Naive thymus-derived CD4-positive, alpha-beta T cell (primary cell): ENCODE measurements at regions not wholly inside any gene's neighbourhood (a gene's known extent, or its start where the extent isn't known, plus 50 kb on each side); places are given as distances from the start of the nearest gene placed in this dataset.

Experiments used
- ATAC-seq: fragments of 150-1000 bp; cut with Tn5 transposase; 2 replicates; pipeline ENCODE4 v1.10.0; 2021; ENCODE audit warnings: mild to moderate bottlenecking, moderate library complexity
- CTCF ChIA-PET: fragments of 350-600 bp; sonication (Branson Sonifier 250); formaldehyde crosslinking; loops from one replicate; lab custom pipeline; 2021; ENCODE audit warnings: antibody characterized with exemption; lab: Charles Lee
- POLR2A ChIA-PET: fragments of 350-600 bp; sonication (Branson Sonifier 250); formaldehyde crosslinking; loops from one replicate; lab custom pipeline; 2021; ENCODE audit warnings: antibody characterized with exemption, inconsistent platforms; lab: Charles Lee
- DNase-seq, 9 donors: peaks; one replicate each; pipeline versions ENCODE4 v3.0.0 to v3.0.0-alpha.2; 2020 to 2022; ENCODE audit warnings: mixed read lengths in 1 of 9
- H3K27ac ChIP-seq: one replicate; pipeline ENCODE4 v1.7.0; 2013; ENCODE audit warnings: mild to moderate bottlenecking, low read depth, low read length, moderate library complexity
- H3K27me3 ChIP-seq, 2 donors: one replicate each; pipeline ENCODE4 v1.7.0; 2013; ENCODE audit warnings: low read length in 2 of 2, mild to moderate bottlenecking in 2 of 2, moderate library complexity in 2 of 2; ENCODE audit not compliant: control insufficient read depth in 2 of 2, insufficient read depth in 2 of 2
- H3K36me3 ChIP-seq, 3 experiments: 1 replicate in 2 of 3; 2 replicates in 1 of 3; pipeline ENCODE4 v1.7.0; 2013; ENCODE audit warnings: low read length in 3 of 3, mild to moderate bottlenecking in 3 of 3, moderate library complexity in 1 of 3; ENCODE audit not compliant: insufficient read depth in 3 of 3, control insufficient read depth in 2 of 3
- H3K4me1 ChIP-seq, 2 donors: one replicate each; pipeline ENCODE4 v1.7.0; 2013; ENCODE audit warnings: low read length in 2 of 2, mild to moderate bottlenecking in 2 of 2, moderate library complexity in 1 of 2; ENCODE audit not compliant: control insufficient read depth in 2 of 2, insufficient read depth in 2 of 2
- H3K4me3 ChIP-seq: 2 replicates; pipeline ENCODE4 v1.7.0; 2013; ENCODE audit warnings: mild to moderate bottlenecking, low read length
- H3K9me3 ChIP-seq, 3 experiments: 1 replicate in 2 of 3; 2 replicates in 1 of 3; pipeline ENCODE4 v1.7.0; 2013; ENCODE audit warnings: low read length in 3 of 3; ENCODE audit not compliant: control insufficient read depth in 2 of 3
- H3K27ac Mint-ChIP-seq, 9 donors: one replicate each; pipeline ENCODE4 v1.8.0; 2020 to 2022; ENCODE audit warnings: mixed read lengths in 9 of 9, mild to moderate bottlenecking in 8 of 9, moderate library complexity in 5 of 9, inconsistent platforms in 2 of 9
- H3K27me3 Mint-ChIP-seq, 5 donors: one replicate each; pipeline ENCODE4 v1.8.0; 2021 to 2022; ENCODE audit warnings: mixed read lengths in 5 of 5, mild to moderate bottlenecking in 1 of 5
- H3K36me3 Mint-ChIP-seq, 5 donors: one replicate each; pipeline ENCODE4 v1.8.0; 2020 to 2022; ENCODE audit warnings: mixed read lengths in 5 of 5, mild to moderate bottlenecking in 3 of 5, inconsistent platforms in 1 of 5
- H3K4me1 Mint-ChIP-seq, 7 donors: one replicate each; pipeline ENCODE4 v1.8.0; 2020 to 2022; ENCODE audit warnings: mixed read lengths in 7 of 7, mild to moderate bottlenecking in 3 of 7, inconsistent platforms in 1 of 7
- H3K4me3 Mint-ChIP-seq, 10 donors: one replicate each; pipeline ENCODE4 v1.8.0; 2020 to 2022; ENCODE audit warnings: mild to moderate bottlenecking in 10 of 10, mixed read lengths in 10 of 10, moderate library complexity in 6 of 10, inconsistent platforms in 2 of 10
- H3K9me3 Mint-ChIP-seq, 11 donors: one replicate each; pipeline ENCODE4 v1.8.0; 2020 to 2022; ENCODE audit warnings: mixed read lengths in 11 of 11, mild to moderate bottlenecking in 4 of 11, inconsistent platforms in 1 of 11, moderate library complexity in 1 of 11
- intact Hi-C, 2 donors: fragments of 100-400 bp; cut with micrococcal nuclease; formaldehyde crosslinking; loops; one replicate each; pipeline ENCODE4 v1.15.1; 2023

- no peak for DNase-seq
- Mint-ChIP-seq H3K4me3 (peak overlapping the region in 8 of 10 donors; percentile 14 to 60 (median 52)), H3K27me3 (peaks cover 27 to 56% (median 41%) of the 10 kb centered on the region in 5 donors), H3K9me3 (peaks cover 0 to 2% (median 0%) of the 10 kb centered on the region in 11 donors), H3K36me3 (peaks cover 0 to 3% (median 0%) of the 10 kb centered on the region in 5 donors), H3K27ac (no peak overlapping the region), H3K4me1 (peaks cover 12 to 14% (median 13%) of the 10 kb centered on the region in 7 donors)
- ATAC-seq, result peak; percentile 38
- no peaks in the 10 kb centered on the region for H3K27me3 ChIP-seq
- POLR2A ChIA-PET, result no interaction called here
- no peaks in the 10 kb centered on the region for H3K9me3 ChIP-seq
- H3K36me3 ChIP-seq, result no peaks in the 10 kb centered on the region
- CTCF ChIA-PET, result no interaction called here
- intact Hi-C loops, result no loop called here
- H3K4me1 ChIP-seq, result no peaks in the 10 kb centered on the region
- H3K4me3 ChIP-seq, result no peak overlapping the region
- no peak overlapping the region for H3K27ac ChIP-seq
These were observed 128.9 kb downstream of the MTPAP start for GRCh38 chr10:30219971-30220751.

GRCh38 chr10:30216821-30217220 lies 132.3 kb downstream of the MTPAP start:
- intact Hi-C loops, result no loop called here
- Mint-ChIP-seq H3K4me3 (no peak overlapping the region), H3K27me3 (peaks cover 24 to 52% (median 36%) of the 10 kb centered on the region in 5 donors), H3K9me3 (no peaks in the 10 kb centered on the region), H3K27ac (no peak overlapping the region), H3K36me3 (no peaks in the 10 kb centered on the region), H3K4me1 (peaks cover 12 to 14% (median 13%) of the 10 kb centered on the region in 7 donors)
- H3K27me3 ChIP-seq, result no peaks in the 10 kb centered on the region
- ChIA-PET POLR2A (no interaction called here), CTCF (no interaction called here)
- no peaks in the 10 kb centered on the region for H3K9me3 ChIP-seq
- ATAC-seq (no peak), DNase-seq (no peak)
- no peaks in the 10 kb centered on the region for H3K4me1 ChIP-seq
- H3K4me3 ChIP-seq, result no peak overlapping the region
- H3K27ac ChIP-seq, result no peak overlapping the region
- no peaks in the 10 kb centered on the region for H3K36me3 ChIP-seq

GRCh38 chr10:30215623-30216022 lies 133.5 kb downstream of the MTPAP start:
- H3K27ac Mint-ChIP-seq, result no peak overlapping the region
- H3K9me3 Mint-ChIP-seq, result no peaks in the 10 kb centered on the region
- intact Hi-C loops, result no loop called here
- no peaks in the 10 kb centered on the region for H3K4me1 ChIP-seq
- no peak for DNase-seq
- ATAC-seq, result no peak
- H3K27me3 ChIP-seq, result no peaks in the 10 kb centered on the region
- H3K36me3 ChIP-seq, result no peaks in the 10 kb centered on the region
- no peaks in the 10 kb centered on the region for H3K9me3 ChIP-seq
- H3K4me1 Mint-ChIP-seq, result peaks cover 12 to 13% (median 13%) of the 10 kb centered on the region in 7 donors
- no peak overlapping the region for H3K27ac ChIP-seq
- peaks cover 23 to 45% (median 25%) of the 10 kb centered on the region in 5 donors for H3K27me3 Mint-ChIP-seq
- POLR2A ChIA-PET, result no interaction called here
- CTCF ChIA-PET, result no interaction called here
- H3K4me3 ChIP-seq, result no peak overlapping the region
- H3K4me3 Mint-ChIP-seq, result no peak overlapping the region
- no peaks in the 10 kb centered on the region for H3K36me3 Mint-ChIP-seq

GRCh38 chr10:30215141-30215540 lies 133.9 kb downstream of the MTPAP start:
- Mint-ChIP-seq H3K27me3 (peaks cover 20 to 45% (median 25%) of the 10 kb centered on the region in 5 donors), H3K4me1 (peaks cover 8 to 9% (median 8%) of the 10 kb centered on the region in 7 donors), H3K4me3 (no peak overlapping the region), H3K9me3 (no peaks in the 10 kb centered on the region), H3K36me3 (no peaks in the 10 kb centered on the region), H3K27ac (no peak overlapping the region)
- DNase-seq (no peak), ATAC-seq (no peak)
- intact Hi-C loops, result no loop called here
- ChIA-PET CTCF (no interaction called here), POLR2A (no interaction called here)
- no peaks in the 10 kb centered on the region for H3K9me3 ChIP-seq
- H3K36me3 ChIP-seq, result no peaks in the 10 kb centered on the region
- H3K27ac ChIP-seq, result no peak overlapping the region
- no peaks in the 10 kb centered on the region for H3K4me1 ChIP-seq
- H3K27me3 ChIP-seq, result no peaks in the 10 kb centered on the region
- no peak overlapping the region for H3K4me3 ChIP-seq

- ATAC-seq, result no peak
- Histone ChIP-seq H3K4me3 (no peak overlapping the region), H3K4me1 (no peaks in the 10 kb centered on the region), H3K27me3 (no peaks in the 10 kb centered on the region), H3K27ac (no peak overlapping the region), H3K9me3 (no peaks in the 10 kb centered on the region), H3K36me3 (no peaks in the 10 kb centered on the region)
- no peak for DNase-seq
- POLR2A ChIA-PET, result no interaction called here
- intact Hi-C loops, result no loop called here
- Mint-ChIP-seq H3K27me3 (peaks cover 6 to 37% (median 13%) of the 10 kb centered on the region in 5 donors), H3K36me3 (no peaks in the 10 kb centered on the region), H3K9me3 (peaks cover 0 to under 1% (median 0%) of the 10 kb centered on the region in 11 donors), H3K27ac (no peak overlapping the region), H3K4me1 (no peaks in the 10 kb centered on the region), H3K4me3 (no peak overlapping the region)
- CTCF ChIA-PET, result no interaction called here
These were observed 138.8 kb downstream of the MTPAP start for GRCh38 chr10:30210296-30210695.

- Mint-ChIP-seq H3K4me1 (no peaks in the 10 kb centered on the region), H3K27me3 (peaks cover 5 to 31% (median 13%) of the 10 kb centered on the region in 5 donors), H3K4me3 (no peak overlapping the region), H3K9me3 (peaks cover 0 to 11% (median 3%) of the 10 kb centered on the region in 11 donors), H3K36me3 (no peaks in the 10 kb centered on the region), H3K27ac (no peak overlapping the region)
- no peak for ATAC-seq
- intact Hi-C loops, result no loop called here
- Histone ChIP-seq H3K4me1 (no peaks in the 10 kb centered on the region), H3K36me3 (no peaks in the 10 kb centered on the region), H3K9me3 (no peaks in the 10 kb centered on the region), H3K27me3 (no peaks in the 10 kb centered on the region), H3K4me3 (no peak overlapping the region), H3K27ac (no peak overlapping the region)
- ChIA-PET CTCF (no interaction called here), POLR2A (interaction anchor here (0.6 kb wide), 1 partner anchor 31 kb away, joined by 3 read pairs; no protein-coding TSS in a partner anchor)
- no peak for DNase-seq
These were observed 140.7 kb downstream of the MTPAP start for GRCh38 chr10:30208330-30208729.
